GM18909 (cell line): ENCODE measurements at regions not wholly inside any gene's neighbourhood (a gene's known extent, or its start where the extent isn't known, plus 50 kb on each side); places are given as distances from the start of the nearest gene placed in this dataset.
"Not testable (repeated sequence)": the region's sequence is repeated elsewhere in the genome, so short reads cannot be mapped to it uniquely, and the experiment has no call there.

Experiments
- ATAC-seq: cut with Tn5 transposase; IDR thresholded peaks from one replicate; pipeline ENCODE4 v1.9.1; 2021; ENCODE audit warnings: mild to moderate bottlenecking; ENCODE audit not compliant: unreplicated experiment, poor library complexity

- ATAC-seq, result no peak
Measured at GRCh38 chr18:66931010-66931409, 327.1 kb upstream of the CDH19 start.

DNA sequence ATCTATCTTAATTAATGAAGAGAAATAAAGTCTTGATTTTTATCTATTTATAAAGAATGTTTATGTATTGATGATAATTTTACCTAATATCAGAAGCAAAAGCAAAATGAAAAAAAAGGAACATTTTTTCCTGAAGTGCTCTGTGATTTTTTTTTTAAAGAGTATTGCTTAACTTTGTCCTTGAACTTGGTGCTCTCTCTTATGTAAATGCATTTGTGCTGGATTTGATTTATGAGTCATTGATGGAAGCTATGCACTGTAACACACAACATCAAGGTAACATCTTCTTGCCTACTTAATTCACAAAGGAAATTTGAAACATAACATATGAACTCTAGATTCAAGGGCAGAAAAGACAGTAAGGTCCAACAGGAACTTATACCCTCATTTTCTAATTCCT is 312.9 kb upstream of the CDH19 start:
- ATAC-seq, result no peak

- ATAC-seq, result no peak
Measured at GRCh38 chr18:66900837-66901236, 296.9 kb upstream of the CDH19 start.

- ATAC-seq, result no peak
Measured at GRCh38 chr18:66895631-66896030, 291.7 kb upstream of the CDH19 start.

DNA sequence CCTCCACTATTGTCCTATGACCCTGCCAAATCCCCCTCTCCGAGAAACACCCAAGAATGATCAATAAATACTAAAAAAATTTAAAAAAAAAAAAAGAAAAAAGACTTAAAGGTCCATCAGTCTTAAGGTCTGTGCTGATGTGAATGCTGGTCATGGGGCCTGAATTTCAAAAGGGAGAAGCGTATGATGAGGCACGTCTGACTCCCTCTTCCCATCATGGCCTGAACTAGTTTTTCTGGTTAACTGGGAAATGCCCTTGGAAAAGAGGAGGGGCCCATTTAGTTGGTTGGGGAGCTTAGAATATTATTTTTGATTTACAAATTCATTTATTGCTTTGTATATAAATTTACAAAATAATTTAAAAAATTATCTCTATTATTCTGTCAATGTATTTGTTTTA is 291.0 kb upstream of the CDH19 start:
- ATAC-seq, result no peak

DNA sequence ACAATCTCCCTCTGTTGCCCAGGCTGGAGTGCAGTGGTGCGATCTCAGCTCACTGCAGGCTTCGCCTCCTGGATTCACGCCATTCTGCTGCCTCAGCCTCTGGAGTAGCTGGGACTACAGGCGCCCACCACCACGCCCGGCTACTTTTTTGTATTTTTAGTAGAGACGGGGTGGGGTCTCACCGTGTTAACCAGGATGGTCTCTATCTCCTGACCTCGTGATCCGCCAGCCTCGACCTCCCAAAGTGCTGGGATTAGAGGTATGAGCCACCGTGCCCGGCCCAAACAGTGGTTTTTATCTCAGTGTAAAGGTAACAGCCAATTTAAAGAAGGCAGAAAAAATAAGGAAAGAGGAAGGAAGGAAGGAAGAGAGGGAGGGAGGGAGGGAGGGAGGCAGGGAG is 288.5 kb upstream of the CDH19 start:
- not testable (repeated sequence) for ATAC-seq

- no peak for ATAC-seq
Measured at GRCh38 chr18:66874812-66875474, 271.1 kb upstream of the CDH19 start.

DNA sequence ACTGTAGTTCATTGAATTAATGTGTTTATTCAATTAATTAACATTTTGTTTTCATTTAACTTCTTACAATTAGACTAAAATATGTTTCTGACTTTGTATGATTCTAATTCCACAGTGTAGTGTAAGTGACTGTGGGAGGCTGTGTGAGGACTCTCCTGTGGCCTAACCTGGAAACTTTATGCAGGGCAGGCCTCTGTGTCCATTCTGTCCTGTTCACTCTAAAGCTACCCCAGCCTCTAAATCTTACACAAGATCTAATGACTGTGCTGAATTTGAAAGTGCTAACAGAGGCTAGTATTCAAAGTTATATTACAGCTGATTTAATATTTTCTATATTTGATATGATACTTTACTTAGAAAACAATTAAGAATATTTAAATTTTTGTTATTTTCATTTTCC is 270.5 kb upstream of the CDH19 start:
- ATAC-seq, result no peak

- ATAC-seq, result no peak
Measured at GRCh38 chr18:66873899-66874298, 270.0 kb upstream of the CDH19 start.

GRCh38 chr18:66872277-66872676 is 268.4 kb upstream of the CDH19 start:
- ATAC-seq, result no peak

DNA sequence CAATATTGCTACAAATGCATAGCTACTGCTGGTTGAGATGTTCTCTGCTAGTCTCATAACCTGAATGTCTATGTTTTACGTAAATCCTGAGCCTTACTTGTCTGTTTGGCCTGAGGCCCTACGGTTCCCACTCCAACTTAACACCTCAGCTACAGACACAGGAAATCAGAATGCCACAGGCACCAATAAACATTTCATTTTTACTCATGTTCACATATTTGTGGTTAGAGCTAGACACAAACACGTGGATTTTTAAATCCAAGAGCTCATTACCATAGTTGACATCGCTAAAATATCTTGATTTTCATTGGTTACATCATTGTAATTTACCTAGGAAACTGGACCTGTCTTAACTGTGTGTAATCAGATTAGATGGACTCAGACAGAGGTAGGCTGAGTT is 263.8 kb upstream of the CDH19 start:
- ATAC-seq, result no peak

DNA sequence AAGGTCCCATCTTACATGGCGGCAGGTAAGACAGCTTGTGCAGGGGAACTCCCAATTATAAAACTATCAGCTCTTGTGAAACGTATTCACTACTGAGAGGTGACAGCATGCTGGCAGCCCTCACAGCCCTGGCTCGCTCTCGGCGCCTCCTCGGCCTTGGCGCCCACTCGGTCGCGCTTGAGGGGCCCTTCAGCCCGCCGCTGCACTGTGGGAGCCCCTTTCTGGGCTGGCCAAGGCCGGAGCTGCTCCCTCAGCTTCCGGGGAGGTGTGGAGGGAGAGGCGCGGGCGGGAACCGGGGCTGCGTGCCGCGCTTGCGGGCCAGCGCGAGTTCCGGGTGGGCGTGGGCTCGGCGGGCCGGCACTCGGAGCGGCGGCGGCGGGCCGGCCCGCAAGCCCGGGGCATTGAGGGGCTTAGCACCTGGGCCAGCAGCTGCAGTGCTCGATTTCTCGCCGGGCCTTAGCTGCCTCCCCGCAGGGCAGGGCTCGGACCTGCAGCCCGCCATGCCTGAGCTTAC is 262.6 kb upstream of the CDH19 start:
- ATAC-seq, result not testable (repeated sequence)

DNA sequence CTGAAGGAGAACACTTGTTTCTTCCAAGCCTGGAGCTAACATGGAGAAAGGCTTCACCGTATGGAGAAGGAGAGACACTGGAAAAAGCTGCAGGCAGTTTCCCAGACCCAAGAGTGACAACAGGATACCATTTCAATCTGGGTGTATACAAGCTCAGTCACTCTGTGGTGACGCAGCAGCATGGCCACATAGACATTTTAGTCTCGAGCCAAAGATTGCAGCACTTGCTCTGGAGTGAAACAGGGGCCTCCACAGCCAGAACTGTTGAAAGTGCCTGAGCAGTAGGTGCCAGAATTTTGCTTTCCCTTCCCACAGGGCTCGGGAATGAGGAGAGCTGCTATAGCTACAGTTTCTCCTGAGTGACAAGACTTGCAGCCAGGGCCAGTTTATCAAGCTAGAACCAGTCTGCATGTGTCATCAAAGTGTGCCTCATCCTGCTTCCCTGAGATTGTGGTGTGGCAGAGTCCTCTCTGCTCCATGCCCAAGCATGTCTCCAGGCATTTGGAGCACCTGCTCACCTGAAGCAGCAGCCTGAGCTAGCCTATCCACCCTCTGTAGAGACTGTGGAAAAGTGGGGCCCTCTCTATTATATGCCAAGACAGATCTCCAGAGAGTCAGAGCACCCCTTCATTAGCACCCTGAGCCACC is 234.6 kb upstream of the CDH19 start:
- ATAC-seq, result no peak

DNA sequence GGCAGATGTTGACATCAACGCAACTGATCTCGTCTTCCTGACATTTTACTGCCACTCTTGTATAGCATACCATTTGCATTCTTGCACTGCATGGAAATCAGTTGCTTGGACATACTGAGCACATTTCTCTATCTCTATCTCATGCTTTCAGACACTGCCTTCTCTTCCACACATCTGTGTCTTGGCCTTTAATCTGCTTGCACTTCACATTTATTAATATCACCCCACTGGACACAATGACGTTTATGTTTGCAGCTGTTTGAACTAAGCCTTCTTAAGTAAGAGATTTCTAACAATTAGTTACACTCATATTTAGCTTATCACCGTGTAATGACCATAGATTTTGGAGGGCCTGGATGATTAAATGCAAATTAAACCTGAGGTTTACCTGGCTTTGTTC is 229.8 kb upstream of the CDH19 start:
- ATAC-seq, result no peak

DNA sequence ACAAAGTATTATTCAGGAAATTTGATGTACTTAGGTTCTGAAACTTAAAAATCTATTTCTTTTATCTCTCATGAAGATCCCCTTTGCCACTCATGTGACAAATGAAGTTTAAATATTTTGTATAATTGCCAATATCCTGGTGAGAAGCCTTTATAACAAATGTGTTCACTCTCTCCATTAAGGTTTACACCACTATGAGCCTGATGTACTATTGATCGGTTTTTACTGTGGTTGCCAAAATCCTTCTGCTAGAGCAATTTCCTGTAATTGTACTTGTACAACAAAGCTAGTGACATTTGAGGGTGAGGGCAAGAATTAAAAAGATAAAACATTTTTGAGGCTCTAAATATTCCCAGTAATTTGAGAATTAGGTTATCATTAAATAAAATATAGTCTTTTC is 222.3 kb upstream of the CDH19 start:
- no peak for ATAC-seq

DNA sequence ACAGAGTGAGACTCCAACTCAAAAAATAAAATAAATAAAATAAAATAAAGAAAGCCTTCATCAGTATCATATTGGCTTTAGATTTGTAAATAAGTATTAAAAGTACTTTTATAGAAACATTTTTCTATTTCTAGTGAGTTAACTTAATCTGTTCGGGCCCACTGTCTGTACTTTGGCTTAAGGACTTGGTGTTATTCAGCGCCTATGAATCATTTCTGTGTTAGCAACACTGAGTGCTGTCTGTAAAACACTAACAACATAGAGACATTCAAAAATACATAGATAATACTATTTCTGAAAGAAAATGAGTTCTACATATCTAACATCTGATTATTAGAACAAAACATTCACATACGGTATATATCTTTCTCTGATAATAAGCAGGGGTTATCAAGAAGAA is 221.5 kb upstream of the CDH19 start:
- no peak for ATAC-seq

- ATAC-seq, result no peak
Measured at GRCh38 chr18:66819235-66819634, 215.3 kb upstream of the CDH19 start.

- no peak for ATAC-seq
Measured at GRCh38 chr18:66813138-66813537, 209.2 kb upstream of the CDH19 start.

DNA sequence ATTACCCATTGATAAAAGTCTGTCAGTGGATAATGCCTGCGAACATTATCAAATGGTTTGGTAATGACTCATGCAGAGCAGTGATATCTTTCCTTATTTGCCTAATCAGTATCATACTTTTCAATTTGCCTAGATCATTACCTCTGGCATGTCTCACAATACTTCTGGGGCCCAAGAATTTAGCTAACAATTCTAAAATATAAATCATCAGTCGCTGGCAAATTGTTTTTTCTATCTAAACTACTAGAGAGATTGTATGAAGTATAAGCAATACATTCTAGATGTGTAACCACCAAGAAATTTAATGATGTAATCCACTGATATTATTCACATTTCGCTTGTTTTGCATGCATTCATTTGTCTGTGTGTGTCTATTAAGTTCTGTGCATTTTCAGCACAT is 191.2 kb upstream of the CDH19 start:
- no peak for ATAC-seq

- ATAC-seq, result no peak
Measured at GRCh38 chr18:66792466-66792865, 188.6 kb upstream of the CDH19 start.

GRCh38 chr18:66780609-66781008 is 176.7 kb upstream of the CDH19 start:
- ATAC-seq, result no peak

DNA sequence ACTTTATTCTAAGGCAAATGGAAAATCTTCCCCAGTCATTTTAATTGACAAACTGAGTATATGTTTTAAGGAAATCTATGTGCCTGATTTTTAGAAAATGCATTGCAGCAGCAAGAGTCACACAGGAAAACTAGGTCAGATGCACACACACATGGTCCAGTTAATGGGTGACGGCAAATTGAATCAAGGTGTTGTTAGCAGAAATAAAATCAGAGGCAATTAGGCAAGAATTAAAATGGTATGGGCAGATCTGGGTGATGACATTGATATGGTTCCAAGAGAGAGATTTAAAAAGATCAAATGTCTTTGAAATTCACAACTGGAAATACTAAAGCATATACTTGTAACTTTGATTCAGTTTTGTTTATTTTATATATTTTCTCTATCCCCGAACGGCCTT is 174.2 kb upstream of the CDH19 start:
- no peak for ATAC-seq
